Right lobe of liver (tissue), 6 donors: ENCODE measurements at regions not wholly inside any gene's neighbourhood (a gene's known extent, or its start where the extent isn't known, plus 50 kb on each side); places are given as distances from the start of the nearest gene placed in this dataset.
A peak's percentile ranks its signal among the peaks of the same experiment; 100 is the strongest.

ENCODE experiments used
- ATAC-seq, 4 donors: fragments of 200-7000 bp; cut with Tn5 transposase; one replicate each; pipeline ENCODE4 v1.9.1; 2020; ENCODE audit warnings: mild to moderate bottlenecking in 4 of 4, moderate library complexity in 4 of 4
- DNase-seq, 3 donors: peaks; one replicate each; pipeline ENCODE4 v3.0.0-alpha.2; 2020
- H3K27ac ChIP-seq, 3 donors: fragments of 200-600 bp; one replicate each; pipeline ENCODE4 v1.8.0; 2022
- H3K27me3 ChIP-seq, 2 donors: fragments of 200-600 bp; one replicate each; pipeline ENCODE4 v1.8.0; 2022
- H3K36me3 ChIP-seq, 4 donors: fragments of 200-600 bp; sonication (generic) in 1 of 4; one replicate each; pipeline versions ENCODE4 v1.5.1 to v1.8.0; 2017 to 2022; ENCODE audit warnings: control low read depth in 1 of 4
- H3K4me1 ChIP-seq, 4 donors: fragments of 200-600 bp; sonication (generic) in 1 of 4; one replicate each; pipeline versions ENCODE4 v1.5.1 to v1.8.0; 2017 to 2022; ENCODE audit warnings: control low read depth in 1 of 4
- H3K4me3 ChIP-seq, 3 donors: fragments of 200-600 bp; one replicate each; pipeline ENCODE4 v1.8.0; 2022
- H3K9me3 ChIP-seq, 4 donors: fragments of 200-600 bp; sonication (generic) in 1 of 4; one replicate each; pipeline versions ENCODE4 v1.5.1 to v1.8.0; 2017 to 2022; ENCODE audit warnings: control low read depth in 1 of 4
- POLR2A ChIP-seq: fragments of 450-650 bp; IDR thresholded peaks from one replicate; pipeline ENCODE4 v1.6.1; 2017; ENCODE audit warnings: antibody characterized with exemption, mild to moderate bottlenecking
- WGBS: methylation state at CpG from one replicate; pipeline ENCODE4 v1.1.6; 2018; ENCODE audit warnings: low coverage, low lambda C conversion rate; ENCODE audit not compliant: insufficient coverage; ENCODE audit errors: missing lambda C conversion rate; 5-methylcytosine and 5-hydroxymethylcytosine counted together
- intact Hi-C, 2 donors: fragments of 100-400 bp; cut with DNase I; formaldehyde crosslinking; loops; one replicate each; pipeline versions ENCODE4 v1.11.2 to v1.14.1; 2022
- TF ChIP-seq, protein P1 (sequence below), 4 donors: fragments of 200-600 bp in 3 of 4; fragments of 450-650 bp in 1 of 4; IDR thresholded peaks; one replicate each; pipeline versions ENCODE4 v1.5.1 to v1.8.0; 2016 to 2022; ENCODE audit warnings: antibody characterized with exemption in 4 of 4, mild to moderate bottlenecking in 2 of 4
- donor health status: DM: no; HTN: yes; CAD: no.
- donor health status: DM: no; HTN: no; CAD: no.
- donor health status: DM: no; HTN: no; CAD: no.
- donor health status: DM: no; HTN: yes; CAD: no.
- donor health status: DM: no; HTN: yes; CAD: no.

DNA sequence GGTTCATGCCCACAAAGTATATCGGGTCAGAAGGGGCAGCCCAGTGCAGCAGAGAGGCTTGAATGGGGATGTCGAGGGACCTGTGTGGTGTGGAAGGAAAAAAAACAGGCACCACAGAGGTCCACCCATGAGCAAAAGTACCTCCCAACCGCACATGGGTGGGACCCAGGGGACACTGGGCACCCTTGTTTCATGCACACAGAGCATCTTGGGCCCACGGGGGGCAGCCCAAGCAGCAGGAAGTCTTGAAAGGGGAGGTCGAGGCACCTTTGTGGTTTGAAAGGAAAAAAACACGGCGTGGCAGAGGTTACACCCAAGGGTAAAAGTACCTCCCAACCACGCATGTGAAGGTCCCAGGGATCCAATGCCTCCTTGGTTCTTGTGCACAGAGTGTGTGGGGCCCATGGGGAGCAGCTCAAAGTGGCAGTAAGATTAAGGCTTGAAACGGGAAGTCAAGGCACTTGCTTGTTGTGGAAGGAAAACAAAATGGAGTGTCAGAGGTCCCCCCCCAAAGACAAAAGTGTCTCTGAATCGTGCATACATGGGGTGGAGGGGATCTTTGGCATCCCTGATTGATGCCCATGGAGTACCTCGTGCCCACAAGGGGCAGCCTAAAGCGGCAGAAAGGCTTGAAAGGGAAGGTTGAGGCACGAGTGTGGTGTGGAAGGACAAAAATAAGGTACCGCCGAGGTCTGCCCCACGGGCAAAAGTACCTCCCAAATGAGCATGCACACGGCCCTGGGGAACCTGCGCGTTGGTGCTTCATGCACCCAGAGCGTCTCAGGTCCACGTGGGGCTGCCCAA is 575.5 kb downstream of the ALG10 start:
- WGBS: 41% methylated on average over 19 of the region's 21 CpGs
- Histone ChIP-seq H3K27me3 (no peaks in the 10 kb centered on the region), H3K4me1 (no peaks in the 10 kb centered on the region), H3K4me3 (no peak overlapping the region), H3K36me3 (no peaks in the 10 kb centered on the region), H3K9me3 (peaks cover 0 to 20% (median 5%) of the 10 kb centered on the region in 4 donors), H3K27ac (no peak overlapping the region)
- ATAC-seq (no peak), DNase-seq (peak; percentile 9 to 41 (median 12))
- no peak for TF ChIP-seq POLR2A
- TF ChIP-seq, protein P1, sequence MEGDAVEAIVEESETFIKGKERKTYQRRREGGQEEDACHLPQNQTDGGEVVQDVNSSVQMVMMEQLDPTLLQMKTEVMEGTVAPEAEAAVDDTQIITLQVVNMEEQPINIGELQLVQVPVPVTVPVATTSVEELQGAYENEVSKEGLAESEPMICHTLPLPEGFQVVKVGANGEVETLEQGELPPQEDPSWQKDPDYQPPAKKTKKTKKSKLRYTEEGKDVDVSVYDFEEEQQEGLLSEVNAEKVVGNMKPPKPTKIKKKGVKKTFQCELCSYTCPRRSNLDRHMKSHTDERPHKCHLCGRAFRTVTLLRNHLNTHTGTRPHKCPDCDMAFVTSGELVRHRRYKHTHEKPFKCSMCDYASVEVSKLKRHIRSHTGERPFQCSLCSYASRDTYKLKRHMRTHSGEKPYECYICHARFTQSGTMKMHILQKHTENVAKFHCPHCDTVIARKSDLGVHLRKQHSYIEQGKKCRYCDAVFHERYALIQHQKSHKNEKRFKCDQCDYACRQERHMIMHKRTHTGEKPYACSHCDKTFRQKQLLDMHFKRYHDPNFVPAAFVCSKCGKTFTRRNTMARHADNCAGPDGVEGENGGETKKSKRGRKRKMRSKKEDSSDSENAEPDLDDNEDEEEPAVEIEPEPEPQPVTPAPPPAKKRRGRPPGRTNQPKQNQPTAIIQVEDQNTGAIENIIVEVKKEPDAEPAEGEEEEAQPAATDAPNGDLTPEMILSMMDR (IDR thresholded peaks at IDR 0.05): no peak
- intact Hi-C loops: no loop called here

DNA sequence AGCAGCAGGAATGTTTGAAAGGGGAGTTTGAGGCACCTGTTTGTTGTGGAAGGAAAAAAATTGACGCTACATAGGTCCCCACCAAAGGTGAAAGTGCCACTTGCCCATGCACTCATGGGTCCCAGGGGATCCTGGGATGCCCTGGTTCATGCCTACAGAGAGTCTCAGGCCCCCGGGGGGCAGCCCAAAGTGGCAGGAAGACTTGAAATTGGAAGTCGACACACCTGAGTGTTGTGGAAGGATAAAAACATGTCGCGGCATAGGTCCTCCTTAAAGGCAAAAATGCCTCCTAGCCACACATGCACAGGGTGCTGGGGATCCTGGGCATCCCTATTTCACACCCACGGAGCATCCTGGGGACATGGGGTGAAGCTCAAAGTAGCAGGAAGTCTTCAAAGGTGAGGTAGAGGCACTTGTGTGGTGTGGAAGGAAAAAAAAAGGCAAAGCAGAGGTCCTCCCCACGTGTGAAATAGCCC is 576.1 kb downstream of the ALG10 start:
- TF ChIP-seq POLR2A: no peak
- TF ChIP-seq, protein P1 (IDR thresholded peaks at IDR 0.05): no peak
- Histone ChIP-seq H3K9me3 (peaks cover 0 to 14% (median 5%) of the 10 kb centered on the region in 4 donors), H3K4me3 (no peak overlapping the region), H3K36me3 (no peaks in the 10 kb centered on the region), H3K27me3 (no peaks in the 10 kb centered on the region), H3K4me1 (no peaks in the 10 kb centered on the region), H3K27ac (no peak overlapping the region)
- intact Hi-C loops: no loop called here
- ATAC-seq (no peak), DNase-seq (peak; percentile 3 to 23 (median 20))
- 54% methylated on average over 6 of the region's 7 CpGs for WGBS

GRCh38 chr12:34598851-34599529 is 576.7 kb downstream of the ALG10 start:
- intact Hi-C loops: no loop called here
- no peaks in the 10 kb centered on the region for H3K27me3 ChIP-seq
- H3K4me3 ChIP-seq: no peak overlapping the region
- 49% methylated on average over 14 of the region's 18 CpGs for WGBS
- ATAC-seq (no peak), DNase-seq (peak in 2 of 3 donors; percentile 2 to 22)
- no peak overlapping the region for H3K27ac ChIP-seq
- TF ChIP-seq, protein P1 (IDR thresholded peaks at IDR 0.05): no peak
- no peak for TF ChIP-seq POLR2A
- H3K36me3 ChIP-seq: no peaks in the 10 kb centered on the region
- peaks cover 0 to 8% (median 4%) of the 10 kb centered on the region in 4 donors for H3K9me3 ChIP-seq
- no peaks in the 10 kb centered on the region for H3K4me1 ChIP-seq

DNA sequence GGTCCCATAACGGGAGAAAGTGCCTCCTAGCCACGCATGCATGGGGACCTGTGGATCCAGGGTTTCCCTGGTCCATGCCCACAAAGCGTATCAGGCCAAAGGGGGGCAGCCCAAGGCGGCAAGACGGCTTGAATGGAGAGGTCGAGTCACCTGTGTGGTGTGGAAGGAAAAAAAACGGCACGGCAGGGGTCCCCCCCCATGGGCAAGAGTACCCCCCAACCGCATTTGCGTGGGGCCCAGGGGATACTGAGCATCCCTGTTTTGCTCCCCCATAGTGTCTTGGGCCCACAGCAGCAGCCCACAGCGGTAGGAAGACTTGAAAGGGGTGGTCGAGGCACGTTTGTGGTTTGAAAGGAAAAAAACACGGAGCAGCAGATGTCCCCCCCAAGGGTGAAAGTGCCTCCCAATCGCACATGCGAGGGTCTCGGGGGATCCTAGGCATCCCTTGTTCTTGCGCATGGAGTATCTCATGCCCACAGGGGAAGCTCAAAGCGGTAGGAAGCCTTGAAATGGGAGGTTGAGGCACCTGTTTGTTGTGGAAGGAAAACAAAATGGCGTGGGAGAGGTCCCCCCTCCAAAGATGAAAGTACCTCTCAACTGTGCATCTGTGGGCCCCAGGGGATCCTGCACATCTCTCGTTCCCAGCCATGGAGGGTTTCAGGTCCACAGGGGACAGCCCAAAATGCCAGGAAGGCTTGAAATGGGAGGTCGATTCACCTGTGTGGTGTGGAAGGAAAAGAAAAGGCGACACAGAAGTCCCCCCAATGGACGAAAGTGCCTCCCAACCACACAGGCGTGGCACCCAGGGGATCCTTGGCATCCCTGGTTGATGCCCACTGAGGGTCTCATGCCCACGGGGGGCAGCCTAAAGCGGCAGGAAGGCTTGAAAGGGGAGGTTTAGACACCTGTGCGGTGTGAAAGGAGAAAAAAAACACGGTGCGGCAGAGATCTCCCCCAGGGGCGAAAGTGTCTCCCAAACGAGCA is 577.5 kb downstream of the ALG10 start:
- Histone ChIP-seq H3K4me1 (no peaks in the 10 kb centered on the region), H3K9me3 (peaks cover 0 to 7% (median 2%) of the 10 kb centered on the region in 4 donors), H3K4me3 (no peak overlapping the region), H3K36me3 (no peaks in the 10 kb centered on the region), H3K27me3 (no peaks in the 10 kb centered on the region), H3K27ac (no peak overlapping the region)
- intact Hi-C loops: no loop called here
- TF ChIP-seq, protein P1 (IDR thresholded peaks at IDR 0.05): no peak
- TF ChIP-seq POLR2A: no peak
- 46% methylated on average over 17 of the region's 32 CpGs for whole genome bisulfite sequencing
- DNase-seq (peak in 2 of 3 donors; percentile 10 to 37), ATAC-seq (no peak)
